Glutamatergic neuron (in vitro differentiated cells): ENCODE measurements at regions not wholly inside any gene's neighbourhood (a gene's known extent, or its start where the extent isn't known, plus 50 kb on each side); places are given as distances from the start of the nearest gene placed in this dataset.

ENCODE experiments used
- DNase-seq: peaks from one replicate; pipeline ENCODE4 v3.0.0; 2022
- H3K27ac Mint-ChIP-seq: one replicate; pipeline ENCODE4 v1.8.0; 2020; ENCODE audit warnings: mild to moderate bottlenecking, mixed read lengths, inconsistent platforms; ENCODE audit not compliant: unreplicated experiment
- H3K27me3 Mint-ChIP-seq: one replicate; pipeline ENCODE4 v1.8.0; 2020; ENCODE audit warnings: mild to moderate bottlenecking, moderate library complexity, mixed read lengths, inconsistent platforms; ENCODE audit not compliant: unreplicated experiment
- H3K36me3 Mint-ChIP-seq: one replicate; pipeline ENCODE4 v1.8.0; 2020; ENCODE audit warnings: mild to moderate bottlenecking, mixed read lengths, inconsistent platforms; ENCODE audit not compliant: unreplicated experiment
- H3K4me1 Mint-ChIP-seq: one replicate; pipeline ENCODE4 v1.8.0; 2020; ENCODE audit warnings: mild to moderate bottlenecking, low read depth, mixed read lengths, inconsistent platforms; ENCODE audit not compliant: unreplicated experiment
- H3K4me3 Mint-ChIP-seq: one replicate; pipeline ENCODE4 v1.8.0; 2020; ENCODE audit warnings: mild to moderate bottlenecking, mixed read lengths, inconsistent platforms; ENCODE audit not compliant: unreplicated experiment
- H3K9me3 Mint-ChIP-seq: one replicate; pipeline ENCODE4 v1.8.0; 2020; ENCODE audit warnings: mild to moderate bottlenecking, moderate library complexity, mixed read lengths, inconsistent platforms; ENCODE audit not compliant: unreplicated experiment
- TF ChIP-seq, protein P1 (sequence below): fragments of 200-600 bp; sonication (generic); IDR thresholded peaks from one replicate; pipeline ENCODE4 v1.5.0; 2021; ENCODE audit not compliant: partially characterized antibody, unreplicated experiment

DNA sequence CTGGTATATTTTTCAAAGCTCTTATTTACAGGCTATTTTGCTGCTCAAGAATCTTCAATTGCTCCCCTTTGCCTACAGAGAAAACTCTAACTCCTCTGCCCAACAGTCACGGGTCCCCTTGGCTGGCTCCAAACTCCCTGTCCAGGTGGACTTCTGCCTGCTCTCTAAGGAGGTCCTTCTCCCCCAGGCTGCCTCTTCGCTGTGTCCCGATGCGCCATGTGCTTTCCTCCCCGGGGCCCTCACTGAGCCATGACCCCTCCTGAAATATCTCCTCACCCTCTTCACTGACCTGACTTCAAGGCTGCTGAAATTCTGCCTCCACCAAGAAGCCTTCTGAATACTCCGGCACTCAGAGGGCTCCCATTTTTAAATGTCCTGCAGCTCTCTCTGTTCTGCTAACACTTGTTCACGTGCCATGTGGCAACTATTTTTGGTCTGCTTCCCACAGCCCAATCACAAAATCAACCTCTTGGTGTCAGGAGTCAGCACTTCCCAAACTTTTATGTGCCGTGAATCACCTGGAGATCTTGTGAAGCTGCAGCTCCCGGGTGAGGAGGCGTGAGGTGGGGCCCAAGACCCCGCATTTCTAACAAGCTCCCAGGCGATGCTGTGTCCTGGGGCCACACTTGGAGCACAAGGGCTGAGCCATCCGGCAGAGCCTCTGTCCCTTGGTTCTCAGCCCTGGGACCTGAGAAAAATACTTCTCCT, 85.7 kb upstream of the COL13A1 start:
- Mint-ChIP-seq H3K9me3 (peaks cover 2% of the 10 kb centered on the region), H3K36me3 (no peaks in the 10 kb centered on the region), H3K4me1 (no peaks in the 10 kb centered on the region), H3K27me3 (peaks cover 3% of the 10 kb centered on the region), H3K27ac (no peak overlapping the region), H3K4me3 (peak overlapping the region; percentile 18)
- DNase-seq: no peak
- TF ChIP-seq, protein P1, sequence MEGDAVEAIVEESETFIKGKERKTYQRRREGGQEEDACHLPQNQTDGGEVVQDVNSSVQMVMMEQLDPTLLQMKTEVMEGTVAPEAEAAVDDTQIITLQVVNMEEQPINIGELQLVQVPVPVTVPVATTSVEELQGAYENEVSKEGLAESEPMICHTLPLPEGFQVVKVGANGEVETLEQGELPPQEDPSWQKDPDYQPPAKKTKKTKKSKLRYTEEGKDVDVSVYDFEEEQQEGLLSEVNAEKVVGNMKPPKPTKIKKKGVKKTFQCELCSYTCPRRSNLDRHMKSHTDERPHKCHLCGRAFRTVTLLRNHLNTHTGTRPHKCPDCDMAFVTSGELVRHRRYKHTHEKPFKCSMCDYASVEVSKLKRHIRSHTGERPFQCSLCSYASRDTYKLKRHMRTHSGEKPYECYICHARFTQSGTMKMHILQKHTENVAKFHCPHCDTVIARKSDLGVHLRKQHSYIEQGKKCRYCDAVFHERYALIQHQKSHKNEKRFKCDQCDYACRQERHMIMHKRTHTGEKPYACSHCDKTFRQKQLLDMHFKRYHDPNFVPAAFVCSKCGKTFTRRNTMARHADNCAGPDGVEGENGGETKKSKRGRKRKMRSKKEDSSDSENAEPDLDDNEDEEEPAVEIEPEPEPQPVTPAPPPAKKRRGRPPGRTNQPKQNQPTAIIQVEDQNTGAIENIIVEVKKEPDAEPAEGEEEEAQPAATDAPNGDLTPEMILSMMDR: no peak

DNA sequence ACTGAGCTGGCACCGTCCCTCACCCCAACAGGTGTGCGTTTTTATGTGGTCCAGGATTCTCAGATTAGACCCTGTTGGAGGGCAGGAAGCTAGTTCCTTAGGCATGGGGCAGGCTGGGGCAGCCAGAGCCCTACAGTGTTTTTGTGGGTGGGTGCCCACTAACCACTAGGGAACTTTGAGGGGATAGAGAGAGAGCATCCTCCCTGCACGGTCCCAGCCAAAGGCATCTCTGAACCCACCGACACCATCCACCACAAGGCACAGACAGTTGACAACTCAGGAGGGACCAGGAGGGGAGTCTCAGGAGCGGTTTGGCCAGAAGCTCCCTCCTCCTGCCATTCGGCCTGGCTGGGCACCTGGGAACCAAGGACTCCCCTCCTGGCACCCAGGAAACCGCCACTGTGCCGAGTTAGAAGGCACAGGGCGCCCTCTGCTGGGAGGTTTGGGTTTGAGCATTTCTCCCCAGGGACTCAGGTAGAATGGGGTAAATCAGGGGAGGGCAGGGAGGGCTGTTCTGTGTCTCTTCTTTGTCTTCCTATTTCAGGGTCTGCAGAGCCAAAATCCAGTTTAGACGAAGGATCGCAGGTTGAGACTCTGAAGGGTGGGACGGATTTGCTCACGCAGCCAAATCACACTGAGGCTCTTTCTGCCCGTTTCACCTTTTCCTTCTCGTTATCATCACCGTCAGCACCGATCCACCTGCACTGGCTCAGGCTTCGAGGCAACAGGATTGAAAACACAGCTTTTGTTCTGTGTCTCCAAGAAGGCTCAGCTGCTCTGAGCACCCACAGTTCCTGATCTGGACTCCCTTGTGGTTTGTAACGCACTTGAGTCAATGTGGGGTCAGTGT, 84.8 kb upstream of the COL13A1 start:
- H3K27me3 Mint-ChIP-seq: no peaks in the 10 kb centered on the region
- H3K36me3 Mint-ChIP-seq: no peaks in the 10 kb centered on the region
- H3K9me3 Mint-ChIP-seq: peaks cover 2% of the 10 kb centered on the region
- TF ChIP-seq, protein P1: peak; percentile 87
- H3K4me3 Mint-ChIP-seq: no peak overlapping the region
- H3K27ac Mint-ChIP-seq: no peak overlapping the region
- peak; percentile 74 for DNase-seq
- no peaks in the 10 kb centered on the region for H3K4me1 Mint-ChIP-seq

DNA sequence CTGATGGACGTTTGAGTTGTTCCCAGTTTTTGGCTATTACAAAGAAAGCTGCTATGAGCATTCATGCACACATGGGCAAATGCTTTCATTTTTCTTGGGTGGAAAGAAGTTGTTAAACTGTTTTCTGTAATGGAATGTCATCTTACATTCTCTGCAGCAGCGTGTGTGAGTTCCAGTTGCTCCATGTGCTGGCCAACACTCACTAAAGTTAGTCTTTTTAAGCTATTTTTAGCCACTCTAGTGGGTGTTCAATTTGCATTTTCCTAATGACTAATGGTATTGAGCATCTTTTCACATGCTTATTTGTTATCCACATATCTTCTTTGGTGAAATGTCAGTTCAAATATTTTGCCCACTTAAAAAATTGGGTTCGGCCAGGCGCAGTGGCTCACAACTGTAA, 82.8 kb upstream of the COL13A1 start:
- Mint-ChIP-seq H3K27ac (no peak overlapping the region), H3K36me3 (no peaks in the 10 kb centered on the region), H3K4me1 (no peaks in the 10 kb centered on the region), H3K27me3 (peaks cover under 1% of the 10 kb centered on the region), H3K4me3 (no peak overlapping the region), H3K9me3 (no peaks in the 10 kb centered on the region)
- DNase-seq: no peak
- TF ChIP-seq, protein P1: no peak

DNA sequence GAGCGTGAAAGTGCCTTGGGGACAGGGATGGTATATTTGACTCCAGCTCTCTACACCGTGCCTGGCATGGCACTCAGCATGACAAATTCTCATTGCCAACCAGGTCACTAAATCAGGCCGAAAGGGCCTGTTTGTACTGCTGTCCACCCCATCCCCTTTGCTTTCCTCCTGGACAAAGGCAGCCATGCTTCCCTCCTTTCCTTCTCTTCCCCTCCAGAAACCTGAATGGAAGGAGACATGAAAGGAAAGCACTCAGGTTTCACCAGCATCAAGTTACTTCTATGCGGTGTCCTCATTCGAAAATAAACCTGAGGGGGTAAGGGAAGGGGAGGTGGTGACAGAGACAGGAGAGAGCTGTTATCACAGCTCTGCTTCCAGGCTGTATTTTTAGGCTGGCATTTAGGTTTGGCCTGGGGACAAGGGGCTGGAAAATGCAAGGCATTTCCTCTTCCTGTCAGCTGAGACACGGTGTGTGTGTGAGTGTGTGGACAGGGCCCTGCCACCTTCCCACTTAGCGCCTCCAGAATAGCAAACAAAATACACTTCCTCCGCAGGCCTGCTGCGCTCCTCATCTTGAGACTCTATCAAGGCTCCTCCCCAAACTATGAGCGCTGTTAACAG, 79.9 kb upstream of the COL13A1 start:
- Mint-ChIP-seq H3K4me3 (no peak overlapping the region), H3K27ac (no peak overlapping the region), H3K27me3 (peaks cover 6% of the 10 kb centered on the region), H3K36me3 (no peaks in the 10 kb centered on the region), H3K4me1 (no peaks in the 10 kb centered on the region), H3K9me3 (no peaks in the 10 kb centered on the region)
- TF ChIP-seq, protein P1: no peak
- DNase-seq: no peak
